Gastroesophageal sphincter (tissue), 4 donors: ENCODE measurements at regions not wholly inside any gene's neighbourhood (a gene's known extent, or its start where the extent isn't known, plus 50 kb on each side); places are given as distances from the start of the nearest gene placed in this dataset.

Experiments used
- ATAC-seq: fragments of 150-250 bp; one replicate; pipeline ENCODE4 v1.9.1; 2016; ENCODE audit warnings: mild to moderate bottlenecking, moderate library complexity
- H3K27ac ChIP-seq, 4 donors: fragments of 200-600 bp; sonication (generic) in 3 of 4; 1 replicate in 3 of 4; 2 replicates in 1 of 4; pipeline ENCODE4 v1.5.1; 2016 to 2019
- H3K27me3 ChIP-seq: fragments of 200-600 bp; sonication (generic); one replicate; pipeline ENCODE4 v1.5.1; 2019
- H3K36me3 ChIP-seq, 2 donors: fragments of 200-600 bp; sonication (generic); one replicate each; pipeline ENCODE4 v1.5.1; 2019; ENCODE audit warnings: control low read depth in 1 of 2
- H3K4me1 ChIP-seq, 3 donors: fragments of 200-600 bp; sonication (generic); 1 replicate in 2 of 3; 2 replicates in 1 of 3; pipeline ENCODE4 v1.5.1; 2016 to 2019; ENCODE audit warnings: control low read depth in 2 of 3
- H3K4me3 ChIP-seq, 2 donors: fragments of 200-600 bp; sonication (generic); one replicate each; pipeline ENCODE4 v1.5.1; 2019; ENCODE audit warnings: mild to moderate bottlenecking in 1 of 2, moderate library complexity in 1 of 2
- H3K9me3 ChIP-seq, 3 donors: fragments of 200-600 bp; sonication (generic); one replicate each; pipeline ENCODE4 v1.5.1; 2017 to 2019; ENCODE audit warnings: control low read depth in 2 of 3
- EP300 ChIP-seq: sonication (generic); formaldehyde crosslinking; IDR thresholded peaks from one replicate; pipeline ENCODE4 v1.6.1; 2017; ENCODE audit warnings: antibody characterized with exemption, mild to moderate bottlenecking
- POLR2A ChIP-seq, 2 donors: fragments of 450-650 bp; IDR thresholded peaks; one replicate each; pipeline ENCODE4 v1.6.1; 2017; ENCODE audit warnings: antibody characterized with exemption in 2 of 2, mild to moderate bottlenecking in 2 of 2, moderate library complexity in 1 of 2
- POLR2AphosphoS5 ChIP-seq: sonication (generic); formaldehyde crosslinking; IDR thresholded peaks from one replicate; pipeline ENCODE4 v1.6.1; 2017; ENCODE audit warnings: antibody characterized with exemption
- WGBS, 2 donors: methylation state at CpG; one replicate each; pipeline ENCODE4 v1.1.5; 2018; ENCODE audit warnings: low coverage in 1 of 2; 5-methylcytosine and 5-hydroxymethylcytosine counted together
- TF ChIP-seq, protein P1 (sequence below), 4 experiments: fragments of 200-600 bp in 2 of 4; fragments of 450-650 bp in 2 of 4; sonication (generic) in 1 of 4; IDR thresholded peaks; one replicate each; pipeline ENCODE4 v1.5.1; 2017 to 2019; ENCODE audit warnings: antibody characterized with exemption in 4 of 4, mild to moderate bottlenecking in 2 of 4, moderate library complexity in 2 of 4

DNA sequence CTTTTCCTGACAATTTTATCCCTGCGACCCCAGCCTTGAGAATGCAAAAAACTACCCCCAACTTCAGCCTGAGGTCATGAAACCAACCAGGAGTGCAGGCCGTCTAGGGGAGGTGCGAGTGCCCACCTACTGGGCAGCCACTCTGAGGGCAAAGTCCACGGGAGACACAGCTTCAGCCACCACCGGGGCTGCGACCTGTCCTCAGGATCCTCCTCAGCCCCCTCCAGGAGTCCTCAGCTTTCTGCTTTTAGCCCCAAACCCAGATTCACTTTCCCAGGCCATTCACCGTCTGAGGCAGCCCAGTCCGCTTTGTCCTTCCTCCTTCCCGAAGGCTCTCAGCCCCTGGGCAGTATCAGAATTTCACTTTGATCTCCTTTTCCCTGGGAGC is 210.2 kb upstream of the TNP1 start:
- H3K4me3 ChIP-seq = no peak overlapping the region
- 86 to 96% methylated on average over 4 to 8 of the region's 9 CpGs for WGBS, 2 donors
- no peaks in the 10 kb centered on the region for H3K9me3 ChIP-seq
- no peak overlapping the region for H3K27ac ChIP-seq
- TF ChIP-seq POLR2A (IDR thresholded peaks at IDR 0.05) (no peak), POLR2AphosphoS5 (no peak), EP300 (no peak)
- TF ChIP-seq, protein P1, sequence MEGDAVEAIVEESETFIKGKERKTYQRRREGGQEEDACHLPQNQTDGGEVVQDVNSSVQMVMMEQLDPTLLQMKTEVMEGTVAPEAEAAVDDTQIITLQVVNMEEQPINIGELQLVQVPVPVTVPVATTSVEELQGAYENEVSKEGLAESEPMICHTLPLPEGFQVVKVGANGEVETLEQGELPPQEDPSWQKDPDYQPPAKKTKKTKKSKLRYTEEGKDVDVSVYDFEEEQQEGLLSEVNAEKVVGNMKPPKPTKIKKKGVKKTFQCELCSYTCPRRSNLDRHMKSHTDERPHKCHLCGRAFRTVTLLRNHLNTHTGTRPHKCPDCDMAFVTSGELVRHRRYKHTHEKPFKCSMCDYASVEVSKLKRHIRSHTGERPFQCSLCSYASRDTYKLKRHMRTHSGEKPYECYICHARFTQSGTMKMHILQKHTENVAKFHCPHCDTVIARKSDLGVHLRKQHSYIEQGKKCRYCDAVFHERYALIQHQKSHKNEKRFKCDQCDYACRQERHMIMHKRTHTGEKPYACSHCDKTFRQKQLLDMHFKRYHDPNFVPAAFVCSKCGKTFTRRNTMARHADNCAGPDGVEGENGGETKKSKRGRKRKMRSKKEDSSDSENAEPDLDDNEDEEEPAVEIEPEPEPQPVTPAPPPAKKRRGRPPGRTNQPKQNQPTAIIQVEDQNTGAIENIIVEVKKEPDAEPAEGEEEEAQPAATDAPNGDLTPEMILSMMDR (IDR thresholded peaks at IDR 0.05) = no peak
- no peaks in the 10 kb centered on the region for H3K36me3 ChIP-seq
- peaks cover 0 to 8% (median 1%) of the 10 kb centered on the region in 3 donors for H3K4me1 ChIP-seq
- ATAC-seq = no peak
- H3K27me3 ChIP-seq = no peaks in the 10 kb centered on the region

DNA sequence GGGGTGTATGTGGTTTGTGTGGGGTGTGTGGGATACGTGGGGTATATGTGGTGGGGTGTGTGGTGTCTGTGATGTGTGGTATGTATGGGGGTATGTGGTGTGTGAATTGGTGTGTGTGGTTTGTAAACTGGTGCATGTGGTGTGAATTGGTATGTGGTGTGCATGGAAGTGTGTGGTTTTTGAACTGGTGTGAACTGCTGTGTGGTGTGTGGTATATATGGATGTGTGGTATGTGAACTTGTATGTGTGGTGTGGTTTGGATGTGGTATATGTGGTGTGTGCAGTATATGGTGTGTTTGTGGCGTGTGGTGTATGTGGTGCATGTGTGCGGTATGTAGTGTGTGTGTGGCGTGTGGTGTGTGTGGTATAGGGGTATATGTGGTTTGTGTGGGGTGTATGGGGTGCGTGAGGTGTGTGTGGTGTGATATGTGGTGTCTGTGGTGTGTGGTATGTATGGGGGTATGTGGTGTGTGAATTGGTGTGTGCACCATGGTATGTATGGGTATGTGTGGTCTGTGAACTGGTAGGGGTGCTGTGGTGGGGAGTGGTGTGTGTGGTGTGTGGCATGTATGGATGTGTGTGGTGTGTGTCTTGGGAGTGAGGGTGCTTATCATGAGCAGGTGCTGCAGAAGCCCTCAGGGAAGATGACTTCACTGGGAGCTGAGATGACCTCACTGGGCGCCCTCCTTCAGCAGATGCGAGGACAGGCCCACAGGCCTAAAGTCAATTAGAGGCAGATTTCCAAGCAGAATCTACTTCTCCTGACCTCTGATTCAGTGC is 209.6 kb upstream of the TNP1 start:
- Histone ChIP-seq H3K4me1 (peaks cover 0 to 7% (median 0%) of the 10 kb centered on the region in 3 donors), H3K27me3 (no peaks in the 10 kb centered on the region), H3K27ac (no peak overlapping the region), H3K4me3 (no peak overlapping the region), H3K36me3 (no peaks in the 10 kb centered on the region), H3K9me3 (no peaks in the 10 kb centered on the region)
- TF ChIP-seq EP300 (no peak), POLR2AphosphoS5 (no peak), POLR2A (IDR thresholded peaks at IDR 0.05) (no peak)
- TF ChIP-seq, protein P1 (IDR thresholded peaks at IDR 0.05) = no peak
- WGBS, 2 donors = 92 to 100% methylated on average over 5 to 7 of the region's 7 CpGs
- no peak for ATAC-seq

DNA sequence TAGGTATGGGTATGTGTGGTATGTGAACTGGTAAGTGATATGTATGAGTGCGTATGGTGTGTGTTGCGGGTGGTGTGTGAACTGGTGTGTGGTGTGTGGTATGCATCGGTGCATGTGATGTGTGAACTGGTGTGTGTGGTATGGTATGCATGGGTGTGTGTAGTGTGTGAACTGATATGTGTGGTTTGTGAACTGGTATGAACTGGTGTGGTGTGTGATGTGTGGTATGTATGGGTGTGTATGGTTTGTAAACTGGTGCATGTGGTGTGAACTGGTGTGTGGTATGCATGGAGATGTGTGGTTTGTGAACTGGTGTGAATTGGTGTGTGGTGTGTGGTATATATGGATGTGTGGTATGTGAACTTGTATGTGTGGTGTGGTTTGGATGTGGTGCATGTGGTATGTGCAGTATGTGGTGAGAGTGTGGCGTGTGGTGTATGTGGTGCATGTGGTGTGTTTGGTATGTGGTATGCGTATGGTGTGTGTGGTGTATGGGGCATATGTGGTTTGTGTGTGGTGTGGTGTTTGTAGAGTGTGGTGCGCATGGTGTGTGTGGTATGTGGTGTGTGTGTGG is 208.9 kb upstream of the TNP1 start:
- Histone ChIP-seq H3K4me1 (peaks cover 0 to 14% (median 0%) of the 10 kb centered on the region in 3 donors), H3K36me3 (no peaks in the 10 kb centered on the region), H3K27me3 (no peaks in the 10 kb centered on the region), H3K9me3 (no peaks in the 10 kb centered on the region), H3K27ac (no peak overlapping the region), H3K4me3 (no peak overlapping the region)
- 86 to 94% methylated on average over 6 of the region's 6 CpGs for WGBS, 2 donors
- TF ChIP-seq POLR2AphosphoS5 (no peak), EP300 (no peak), POLR2A (IDR thresholded peaks at IDR 0.05) (no peak)
- TF ChIP-seq, protein P1 (IDR thresholded peaks at IDR 0.05) = no peak
- no peak for ATAC-seq

DNA sequence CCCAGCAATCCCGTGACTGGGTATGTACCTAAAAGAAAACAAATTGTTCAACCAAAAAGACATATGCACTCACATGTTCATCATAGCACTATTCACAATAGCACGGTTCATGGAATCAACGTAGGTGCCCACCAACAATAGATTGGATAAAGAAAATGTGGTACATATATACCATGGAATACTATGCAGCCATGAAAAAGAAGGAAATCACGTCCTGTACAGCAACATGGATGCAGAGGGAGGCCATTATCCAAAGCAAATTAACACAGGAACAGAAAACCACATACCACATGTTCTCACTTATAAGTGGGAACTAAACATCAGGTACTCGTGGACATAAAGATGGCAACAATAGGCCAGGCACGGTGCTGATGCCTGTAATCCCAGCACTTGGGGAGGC is 207.9 kb upstream of the TNP1 start:
- no peak overlapping the region for H3K4me3 ChIP-seq
- 95 to 97% methylated on average over 6 of the region's 6 CpGs for WGBS, 2 donors
- H3K36me3 ChIP-seq = no peaks in the 10 kb centered on the region
- ATAC-seq = no peak
- H3K9me3 ChIP-seq = no peaks in the 10 kb centered on the region
- H3K4me1 ChIP-seq = peaks cover 0 to 21% (median 0%) of the 10 kb centered on the region in 3 donors
- no peaks in the 10 kb centered on the region for H3K27me3 ChIP-seq
- no peak overlapping the region for H3K27ac ChIP-seq
- TF ChIP-seq, protein P1 (IDR thresholded peaks at IDR 0.05) = no peak
- TF ChIP-seq POLR2A (IDR thresholded peaks at IDR 0.05) (no peak), POLR2AphosphoS5 (no peak), EP300 (no peak)
